AG04449 (cell line): ENCODE measurements at regions not wholly inside any gene's neighbourhood (a gene's known extent, or its start where the extent isn't known, plus 50 kb on each side); places are given as distances from the start of the nearest gene placed in this dataset.

Experiments used
- CTCF ChIA-PET: fragments of 350-600 bp; formaldehyde crosslinking; extraction: SDS; loops from one replicate; lab custom pipeline; 2021; ENCODE audit warnings: antibody characterized with exemption; lab: Yijun Ruan, JAX
- POLR2A ChIA-PET: fragments of 400-600, 350-600 bp; formaldehyde crosslinking; extraction: SDS; loops from one replicate; lab custom pipeline; 2020; ENCODE audit warnings: antibody characterized with exemption, inconsistent platforms; lab: Yijun Ruan, JAX
- DNase-seq: peaks from one replicate; pipeline ENCODE4 v3.0.0-alpha.2; 2010; ENCODE audit warnings: low read depth, low spot score
- H3K4me3 ChIP-seq: 2 replicates; pipeline ENCODE4 v1.5.1; 2011; ENCODE audit warnings: low read depth, mild to moderate bottlenecking, control low read depth, low read length
- CTCF ChIP-seq: IDR thresholded peaks from one replicate; pipeline ENCODE4 v1.5.1; 2011; ENCODE audit warnings: mild to moderate bottlenecking, moderate library complexity, low read length, control low read depth, inconsistent platforms; ENCODE audit not compliant: insufficient read depth; ENCODE audit errors: missing control alignments

GRCh38 chr4:56212774-56213173 is 174.5 kb downstream of the AASDH start:
- POLR2A ChIA-PET = no interaction called here
- TF ChIP-seq CTCF = no peak
- DNase-seq = no peak
- CTCF ChIA-PET = no interaction called here
- no peak overlapping the region for H3K4me3 ChIP-seq

GRCh38 chr4:56211202-56211601 is 176.1 kb downstream of the AASDH start:
- H3K4me3 ChIP-seq = no peak overlapping the region
- TF ChIP-seq CTCF = no peak
- POLR2A ChIA-PET = no interaction called here
- CTCF ChIA-PET = no interaction called here
- no peak for DNase-seq

GRCh38 chr4:56210397-56210796 is 176.9 kb downstream of the AASDH start:
- DNase-seq = no peak
- ChIA-PET POLR2A (no interaction called here), CTCF (no interaction called here)
- no peak for TF ChIP-seq CTCF
- no peak overlapping the region for H3K4me3 ChIP-seq

- POLR2A ChIA-PET = no interaction called here
These were observed 177.5 kb downstream of the AASDH start for GRCh38 chr4:56209767-56210166.

GRCh38 chr4:56208103-56208502 is 179.2 kb downstream of the AASDH start:
- H3K4me3 ChIP-seq = no peak overlapping the region
- no peak for TF ChIP-seq CTCF
- DNase-seq = no peak
- ChIA-PET CTCF (no interaction called here), POLR2A (no interaction called here)

More at GRCh38 chr4:56209767-56210166, 177.5 kb downstream of the AASDH start:
- CTCF ChIA-PET = no interaction called here
- no peak overlapping the region for H3K4me3 ChIP-seq
- DNase-seq = no peak
- TF ChIP-seq CTCF = no peak

- ChIA-PET POLR2A (no interaction called here), CTCF (no interaction called here)
- no peak for TF ChIP-seq CTCF
- no peak overlapping the region for H3K4me3 ChIP-seq
- DNase-seq = no peak
These were observed 181.0 kb downstream of the AASDH start for GRCh38 chr4:56206258-56206657.

- no peak overlapping the region for H3K4me3 ChIP-seq
- CTCF ChIA-PET = no interaction called here
- no peak for TF ChIP-seq CTCF
- POLR2A ChIA-PET = no interaction called here
- no peak for DNase-seq
These were observed 187.0 kb downstream of the AASDH start for GRCh38 chr4:56200275-56200674.
